ENCODE measurements at regions not wholly inside any gene's neighbourhood (a gene's known extent, or its start where the extent isn't known, plus 50 kb on each side); places are given as distances from the start of the nearest gene placed in this dataset.
"Not testable (repeated sequence)": the region's sequence is repeated elsewhere in the genome, so short reads cannot be mapped to it uniquely, and the experiment has no call there.

DNA sequence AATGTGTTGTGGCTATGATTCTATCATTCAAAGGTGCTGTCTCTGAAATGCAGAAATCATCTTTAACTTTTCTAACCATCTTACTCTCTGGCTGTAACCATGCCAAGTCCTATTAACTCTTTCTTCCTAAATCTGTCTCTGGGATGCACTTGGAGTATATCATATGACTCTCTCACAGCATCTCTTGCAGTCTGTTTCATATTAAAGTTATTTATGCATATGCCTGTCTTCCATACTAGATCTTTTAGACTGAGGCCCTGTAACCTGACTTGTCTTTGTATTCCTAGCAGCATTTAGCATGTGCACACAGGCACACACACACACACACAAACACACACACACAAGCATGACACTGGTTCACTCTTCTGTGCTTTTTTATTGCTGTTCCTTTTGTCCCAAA lies 320.6 kb downstream of the ETAA1 start:
- DNase-seq, result no peak

DNA sequence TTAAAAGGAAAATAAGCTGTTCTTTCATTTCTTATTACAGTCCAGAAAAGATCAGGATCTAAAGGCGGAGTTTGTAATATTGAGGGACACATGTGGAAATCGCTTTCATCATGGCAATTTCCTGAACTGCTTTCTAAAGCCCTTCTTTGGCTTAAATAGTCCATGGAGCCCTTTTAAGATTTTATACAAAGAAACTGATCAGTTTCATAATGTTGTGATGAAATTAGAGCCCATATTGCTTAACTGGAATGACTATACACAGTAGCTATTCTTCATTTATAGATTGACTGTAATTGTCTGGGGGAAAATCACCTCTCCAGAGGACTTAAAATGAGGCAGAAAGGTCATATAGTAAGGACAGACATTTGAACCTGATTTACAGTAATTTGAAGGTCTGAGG lies 322.2 kb downstream of the ETAA1 start:
- no peak for DNase-seq

DNA sequence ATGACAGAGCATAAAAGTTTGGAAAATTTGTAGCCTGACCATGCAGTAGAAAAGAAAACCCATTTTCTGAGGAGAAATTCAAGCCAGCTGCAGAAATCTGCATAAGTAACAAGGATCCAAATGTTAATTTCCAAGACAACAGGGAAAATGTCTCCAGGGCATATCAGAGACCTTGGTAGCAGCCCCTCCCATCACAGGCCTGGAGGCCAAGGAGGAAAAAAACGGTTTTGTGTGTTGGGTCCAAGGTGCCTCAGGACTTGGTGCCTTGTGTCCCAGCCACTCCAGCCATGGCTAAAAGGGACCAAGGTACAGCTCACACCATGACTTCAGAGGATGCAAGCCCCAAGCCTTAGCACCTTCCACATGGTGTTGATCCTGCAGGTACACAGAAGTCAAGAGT lies 324.4 kb downstream of the ETAA1 start:
- DNase-seq, result no peak

DNA sequence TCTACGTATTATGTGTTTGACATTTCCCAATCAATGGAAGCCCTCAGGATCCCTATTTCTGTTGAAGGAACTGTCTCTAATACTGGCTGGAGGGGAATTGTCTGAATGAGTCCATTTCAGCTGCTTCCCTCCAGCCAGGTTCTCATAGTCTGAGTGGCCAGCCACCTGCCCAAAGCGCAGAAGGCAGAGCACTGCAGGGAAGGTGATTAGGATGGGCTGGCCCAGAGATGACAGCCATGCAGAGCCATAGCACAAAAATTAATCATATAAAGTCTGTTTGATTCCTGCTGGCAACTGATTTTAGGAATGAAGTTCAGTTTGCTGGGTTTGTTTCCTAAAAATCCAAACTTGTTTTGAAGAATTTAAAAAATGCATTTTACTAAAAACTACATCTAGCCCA lies 327.1 kb downstream of the ETAA1 start:
- DNase-seq, result no peak

DNA sequence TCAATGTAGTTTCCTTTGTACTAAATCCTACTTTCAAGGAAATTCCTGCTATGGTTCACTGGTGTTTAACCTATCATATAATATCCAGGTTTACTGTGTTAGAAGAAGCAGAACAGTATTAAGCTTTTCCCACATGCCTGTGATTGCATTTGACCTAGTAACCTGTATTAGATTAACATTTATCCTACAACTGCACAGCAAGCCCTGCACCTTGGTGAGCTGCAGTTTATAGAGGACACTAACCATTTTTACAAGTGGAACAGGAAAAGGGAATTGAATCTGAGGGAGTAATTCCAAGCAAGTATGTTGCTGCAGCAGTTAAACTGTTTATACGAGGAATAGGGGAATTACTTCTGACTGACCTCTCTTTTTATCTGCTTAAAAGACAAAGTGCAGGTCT lies 328.6 kb downstream of the ETAA1 start:
- no peak for DNase-seq

DNA sequence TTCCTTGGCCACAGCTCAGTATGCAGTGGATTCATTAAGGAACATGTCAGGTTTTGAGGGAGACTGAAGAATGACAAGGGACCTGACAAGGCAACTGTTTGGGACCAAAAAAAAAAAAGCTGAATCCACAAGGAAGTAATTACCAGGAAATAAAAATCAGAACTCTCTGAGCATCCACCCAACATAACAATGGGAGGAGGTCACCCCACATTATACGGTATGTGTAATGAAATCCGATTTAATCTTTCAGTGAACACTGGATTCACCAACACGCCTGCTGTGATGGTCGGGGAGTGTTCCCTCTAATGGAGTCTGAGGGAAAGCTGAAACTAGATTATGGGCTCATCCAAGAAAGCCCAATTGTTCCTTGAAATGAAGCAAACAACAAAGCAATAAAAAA lies 329.3 kb downstream of the ETAA1 start:
- DNase-seq, result no peak

DNA sequence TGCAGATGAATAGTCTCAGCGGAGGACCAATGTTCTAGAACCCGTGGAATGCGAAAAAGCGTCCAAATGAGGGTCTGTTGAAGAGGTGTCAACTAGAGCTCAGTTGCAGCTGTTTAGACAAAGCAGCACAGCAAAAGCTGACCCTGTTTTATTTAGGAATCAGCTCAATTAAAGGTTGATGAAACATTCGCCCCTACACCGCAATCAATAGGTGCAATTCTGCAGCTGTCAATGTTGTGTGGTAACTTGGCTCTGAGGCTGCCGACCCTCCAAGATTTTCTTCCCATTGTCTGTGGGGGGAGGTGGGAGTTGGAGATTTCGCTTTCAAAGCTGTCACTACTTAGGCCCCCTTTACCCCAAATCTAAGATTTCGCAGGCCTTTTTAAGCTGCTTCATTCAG lies 330.0 kb downstream of the ETAA1 start:
- no peak for DNase-seq

DNA sequence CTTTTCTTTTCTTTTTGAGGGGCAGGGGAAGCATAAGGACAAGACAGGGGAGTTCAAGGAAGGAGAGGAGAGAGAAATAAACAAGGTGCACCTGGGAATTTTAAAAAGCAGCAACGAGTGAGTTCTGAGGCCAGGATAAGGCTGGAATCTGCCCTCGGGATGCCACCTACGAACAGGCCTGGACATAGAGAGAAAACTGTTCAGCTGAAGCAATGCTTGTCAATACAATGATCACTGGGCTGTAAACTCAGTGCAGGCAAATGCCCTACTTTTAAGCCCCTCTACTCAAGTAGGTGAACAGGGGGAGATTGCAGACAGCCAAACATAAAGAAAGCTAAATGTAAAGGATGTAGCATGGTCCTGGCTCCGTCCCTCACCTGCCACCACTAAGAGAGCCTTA lies 330.5 kb downstream of the ETAA1 start:
- no peak for DNase-seq

DNA sequence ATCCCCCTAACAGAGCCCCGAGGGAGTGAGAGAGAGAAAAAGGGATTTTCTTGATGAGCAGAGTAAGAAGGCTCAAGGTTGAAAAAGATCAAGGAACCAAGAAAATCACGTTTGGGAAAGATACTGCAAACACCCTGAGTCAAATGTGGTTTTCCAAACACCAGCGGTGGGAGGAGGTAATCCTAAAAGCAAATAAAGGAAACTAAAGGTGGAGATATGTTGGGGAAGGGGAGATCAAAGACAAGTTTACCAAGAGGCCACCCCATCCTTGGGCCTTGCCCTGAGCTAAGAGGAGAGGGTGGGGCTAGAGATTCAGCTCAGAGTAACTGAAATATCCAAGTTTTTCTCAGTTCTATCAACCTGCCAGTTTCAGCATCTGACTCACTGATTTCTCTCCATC lies 332.3 kb downstream of the ETAA1 start:
- no peak for DNase-seq

DNA sequence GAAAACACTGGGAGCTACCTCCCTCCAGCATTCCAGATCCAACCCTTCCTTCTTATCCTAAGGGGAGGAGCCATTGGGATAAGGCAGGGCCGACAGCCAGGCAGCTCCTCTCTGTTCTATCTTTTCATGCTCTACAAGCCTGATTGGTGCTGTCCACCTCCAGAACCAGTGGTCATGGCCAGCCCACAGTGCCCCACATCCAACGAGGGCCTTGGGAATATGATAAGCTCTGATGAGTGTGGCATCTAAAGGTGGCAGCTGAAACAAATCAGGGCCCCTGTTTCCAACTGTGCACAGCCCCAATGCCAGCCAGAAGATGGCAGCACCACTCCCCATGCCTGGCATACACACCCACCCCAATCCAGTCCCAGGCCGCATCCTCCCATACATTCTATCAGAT lies 329.3 kb downstream of the C1D start:
- DNase-seq, result no peak

DNA sequence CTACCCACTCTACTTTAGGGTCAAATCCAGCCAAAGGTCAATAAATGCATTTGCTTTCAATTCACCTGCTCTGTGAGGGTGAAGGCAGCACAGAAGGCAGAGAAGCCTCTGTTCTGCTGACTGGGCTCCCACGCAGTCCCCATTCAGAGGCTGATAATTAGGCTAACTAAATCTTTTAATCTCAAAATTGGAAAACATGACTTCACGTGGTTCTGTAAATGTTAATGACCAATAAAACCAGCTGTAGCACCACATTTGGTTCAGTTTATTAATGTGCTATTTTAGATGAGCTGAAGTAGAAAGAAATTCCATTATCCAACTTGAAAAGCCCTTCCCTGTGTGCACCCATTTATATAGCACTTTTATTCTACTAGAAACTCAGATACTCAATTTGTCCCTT lies 310.6 kb downstream of the C1D start:
- no peak for DNase-seq

DNA sequence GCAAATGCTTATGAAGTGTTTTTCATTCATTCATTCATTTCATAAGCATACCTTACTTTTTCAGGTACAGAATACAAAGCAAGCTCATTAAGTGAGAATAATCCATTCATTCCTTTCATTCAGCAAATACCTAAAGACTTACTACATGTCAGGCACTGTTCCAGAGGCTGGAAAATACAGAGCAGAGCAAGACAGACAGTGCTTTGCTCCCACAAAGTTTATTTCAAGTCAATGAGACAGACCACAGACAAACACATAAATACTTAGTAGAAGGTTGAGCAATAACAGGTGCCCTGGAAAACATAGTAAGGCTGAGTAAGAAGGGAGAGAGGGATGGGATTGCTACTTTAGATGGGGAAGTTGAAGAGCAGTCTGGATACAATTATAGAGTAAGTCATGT lies 309.8 kb downstream of the C1D start:
- no peak for DNase-seq

DNA sequence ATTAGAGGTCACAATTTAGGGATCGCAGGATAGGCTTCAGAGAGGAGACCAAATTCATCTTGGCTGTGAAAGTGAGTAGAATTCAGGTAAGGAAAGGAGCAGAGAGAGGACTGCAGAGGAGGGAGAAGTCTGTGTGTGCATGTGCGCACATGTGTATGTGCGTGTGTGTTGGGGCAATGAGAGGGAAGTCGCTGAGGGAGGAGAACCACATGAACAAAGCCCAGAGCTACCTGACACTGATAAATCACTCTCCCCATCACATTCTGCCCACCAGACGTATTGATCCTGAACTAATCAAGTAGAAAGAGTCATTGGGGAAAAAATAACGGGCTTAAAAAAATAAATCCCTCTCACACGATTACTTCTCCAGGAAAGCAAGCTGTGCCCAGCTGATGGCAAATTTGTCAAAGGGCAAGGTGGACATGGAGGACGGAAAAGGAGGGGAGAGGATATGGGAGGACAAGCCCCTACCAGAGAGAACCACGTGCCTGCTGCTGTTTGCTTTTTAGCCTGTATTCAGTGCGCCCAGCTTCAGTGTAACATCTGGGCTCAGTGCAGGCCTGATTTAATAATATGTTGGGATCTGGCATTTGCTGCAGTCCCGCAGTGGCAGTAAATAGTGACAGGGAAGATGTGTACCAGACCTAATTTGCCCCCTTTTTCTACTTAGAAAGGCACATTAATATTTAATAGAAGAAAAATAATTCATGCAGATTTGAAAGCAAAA lies 307.5 kb downstream of the C1D start:
- DNase-seq, result no peak

DNA sequence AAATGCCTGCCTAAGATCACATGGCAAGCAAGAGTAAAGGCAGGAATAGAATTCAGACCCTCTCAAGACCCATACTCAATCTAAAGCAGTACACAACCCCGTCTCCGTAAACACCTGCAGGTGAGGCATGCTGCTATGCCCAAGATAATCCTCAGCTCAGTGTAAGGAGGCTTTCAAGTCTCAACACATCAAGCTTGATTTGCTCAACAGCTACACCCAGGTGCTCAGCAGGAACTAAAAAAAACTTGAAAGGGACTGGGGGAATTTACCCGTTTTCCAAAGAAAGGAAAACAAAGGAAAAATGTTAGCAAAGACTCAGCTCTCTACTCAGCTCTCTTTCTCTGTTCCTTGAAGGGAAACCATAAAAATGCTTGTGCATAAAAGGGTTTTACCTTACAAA lies 301.8 kb downstream of the C1D start:
- DNase-seq, result no peak

DNA sequence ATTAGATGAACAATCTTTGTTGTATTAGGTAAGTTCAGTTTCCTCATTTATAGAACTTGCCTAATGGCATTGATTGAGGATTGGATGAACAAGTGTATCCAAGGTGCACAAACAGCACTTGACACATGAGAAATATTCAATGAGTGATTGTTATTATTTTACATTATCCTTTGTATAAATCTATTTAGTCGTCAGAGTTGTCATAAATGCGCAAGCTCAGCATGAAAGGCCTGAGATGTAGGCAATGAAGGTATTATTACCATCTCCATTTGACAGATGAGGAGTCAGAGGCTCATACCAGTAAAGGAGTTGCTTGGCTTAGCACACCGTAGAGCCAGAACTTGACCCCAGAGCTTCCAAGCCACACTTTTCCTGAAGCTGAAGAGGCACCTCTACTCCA lies 291.4 kb downstream of the C1D start:
- DNase-seq, result no peak

DNA sequence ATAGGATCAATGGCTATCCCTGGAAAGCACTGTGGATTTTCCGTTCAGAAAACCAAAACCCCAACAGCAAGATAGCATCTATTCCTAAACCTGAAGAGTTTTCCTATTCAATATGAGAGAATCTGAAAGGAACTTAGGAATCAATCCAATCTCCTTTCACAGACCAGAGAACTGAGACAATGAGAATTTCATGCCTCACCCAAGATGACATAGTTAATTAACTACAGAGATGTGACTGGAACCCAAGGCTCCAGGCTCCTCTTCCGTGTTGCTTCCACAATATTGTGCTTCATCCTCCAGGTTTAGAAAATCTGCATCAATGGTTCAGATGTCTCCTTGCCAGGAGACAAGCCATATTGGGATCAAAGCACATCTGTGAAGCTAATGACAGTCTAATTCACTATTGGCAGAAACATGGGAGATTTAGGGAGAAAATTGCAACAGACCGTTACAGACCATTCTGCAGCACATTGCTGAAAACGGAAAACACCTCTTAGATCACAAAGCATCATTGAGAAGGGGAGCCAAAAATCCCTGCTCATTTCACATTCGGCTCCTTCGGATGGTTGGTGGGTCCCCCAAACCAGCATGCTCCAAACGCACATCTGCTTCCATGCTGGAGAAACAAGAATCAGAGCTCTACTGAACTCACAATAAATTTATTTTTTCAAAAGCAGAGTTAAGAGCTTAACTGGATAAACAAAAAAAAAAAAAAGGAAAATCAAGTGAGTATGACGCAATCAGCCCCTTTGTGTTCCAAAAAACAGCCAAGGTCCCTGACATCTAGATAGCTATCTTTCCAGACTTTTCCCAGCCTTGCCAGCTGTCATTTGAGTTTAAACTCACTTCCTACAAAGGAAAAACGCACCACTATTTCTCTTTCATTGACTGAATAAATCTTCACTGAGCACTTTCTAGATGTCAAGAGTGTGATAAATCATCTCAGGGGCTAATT lies 290.3 kb downstream of the C1D start:
- no peak for DNase-seq

DNA sequence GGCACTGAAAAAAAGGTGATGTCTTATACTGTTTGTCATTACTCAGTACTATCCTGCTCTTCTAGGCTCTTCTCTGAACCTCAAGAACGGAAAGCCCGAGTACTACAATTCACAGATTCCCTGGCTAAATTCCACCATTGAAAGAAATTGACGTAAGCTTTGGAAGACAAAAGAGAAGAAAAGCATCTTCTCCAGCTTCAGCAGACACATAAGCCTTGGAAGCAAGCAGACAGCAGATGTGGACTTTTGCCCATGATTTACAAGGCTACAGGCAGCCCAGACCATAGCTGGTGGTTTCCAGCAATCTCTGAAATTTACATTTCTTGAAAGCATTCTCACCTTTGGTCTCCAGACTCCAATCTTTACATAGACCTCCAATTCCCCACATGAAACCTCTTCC lies 289.0 kb downstream of the C1D start:
- DNase-seq, result no peak

DNA sequence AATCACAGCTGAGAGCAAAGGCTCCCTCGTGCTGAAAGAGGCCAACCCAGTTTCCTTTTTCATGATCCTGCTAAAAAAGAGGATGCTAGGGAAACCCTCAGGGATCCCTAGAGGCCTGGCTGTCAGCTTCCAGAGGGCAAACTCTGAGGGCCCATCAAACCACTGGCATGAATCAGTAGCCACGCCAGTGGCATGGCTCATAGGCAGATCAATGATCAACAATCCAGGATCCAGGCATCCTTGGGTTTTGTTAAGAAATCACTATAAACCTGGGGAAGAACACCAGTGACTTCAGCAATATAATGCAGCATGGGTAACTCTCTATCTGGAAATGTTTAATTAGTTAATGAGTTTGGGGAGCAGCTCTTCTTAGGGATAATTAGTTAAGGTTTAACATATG lies 286.5 kb downstream of the C1D start:
- no peak for DNase-seq

DNA sequence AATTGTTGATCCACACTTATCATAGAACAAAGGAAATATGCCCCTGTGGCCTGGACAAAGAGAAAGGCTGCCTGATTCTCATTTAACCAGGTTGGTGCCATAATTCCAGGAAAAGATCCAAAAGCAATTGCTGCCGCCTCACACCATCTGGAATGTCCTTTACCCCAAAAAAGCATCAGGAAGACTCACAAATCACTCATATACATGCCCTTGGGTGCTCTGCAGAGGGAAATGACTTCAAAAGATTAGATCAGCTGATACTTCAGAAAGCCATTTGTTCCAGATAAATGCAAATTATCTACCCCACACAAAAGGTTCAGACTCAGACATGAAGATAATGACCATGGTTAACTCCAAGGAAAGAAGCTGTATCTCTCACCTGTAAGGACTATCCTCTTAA lies 285.8 kb downstream of the C1D start:
- no peak for DNase-seq

DNA sequence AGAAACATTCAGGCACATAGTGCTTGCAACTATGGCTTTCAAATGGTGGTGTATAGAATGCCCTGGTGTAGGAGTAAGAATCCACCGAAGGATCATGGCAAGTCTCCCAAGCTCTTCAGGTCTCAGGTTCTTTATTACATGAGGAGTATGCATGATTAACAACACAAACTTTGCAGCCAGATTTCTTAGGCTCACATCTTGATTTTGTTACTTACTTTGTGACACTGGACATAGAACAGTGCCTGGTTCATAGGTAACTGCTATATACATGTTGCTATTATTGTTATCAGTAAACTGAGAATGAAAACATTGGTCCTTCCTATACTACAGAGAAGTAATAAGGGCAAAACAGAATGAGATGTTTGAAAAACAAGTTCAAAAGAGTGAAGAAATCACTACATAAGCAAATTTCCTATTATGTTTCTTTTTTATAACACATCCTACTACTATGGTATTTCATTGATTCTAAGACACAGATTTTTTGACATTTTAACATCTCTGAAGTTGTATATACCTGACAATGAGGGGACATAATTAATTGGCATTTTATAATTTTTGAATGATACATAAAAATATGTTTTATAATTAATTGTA lies 284.9 kb downstream of the C1D start:
- no peak for DNase-seq

DNA sequence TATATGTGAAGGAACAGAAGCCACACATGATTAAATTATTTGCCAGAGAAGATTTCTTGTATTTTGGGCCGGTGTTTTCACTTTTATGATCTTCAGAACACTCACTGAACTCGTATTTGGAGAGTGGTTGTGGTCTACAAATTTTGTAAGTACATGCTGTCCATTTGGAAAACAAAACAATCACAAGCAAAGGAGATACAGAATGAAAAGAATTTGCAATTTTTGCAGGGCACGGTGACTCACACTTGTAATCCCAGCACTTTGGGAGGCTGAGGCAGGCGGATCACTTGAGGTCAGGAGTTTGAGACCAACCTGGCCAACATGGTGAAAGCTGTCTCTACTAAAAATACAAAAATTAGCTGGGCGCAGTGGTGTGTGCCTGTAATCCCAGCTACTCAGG lies 282.0 kb downstream of the C1D start:
- not testable (repeated sequence) for DNase-seq

DNA sequence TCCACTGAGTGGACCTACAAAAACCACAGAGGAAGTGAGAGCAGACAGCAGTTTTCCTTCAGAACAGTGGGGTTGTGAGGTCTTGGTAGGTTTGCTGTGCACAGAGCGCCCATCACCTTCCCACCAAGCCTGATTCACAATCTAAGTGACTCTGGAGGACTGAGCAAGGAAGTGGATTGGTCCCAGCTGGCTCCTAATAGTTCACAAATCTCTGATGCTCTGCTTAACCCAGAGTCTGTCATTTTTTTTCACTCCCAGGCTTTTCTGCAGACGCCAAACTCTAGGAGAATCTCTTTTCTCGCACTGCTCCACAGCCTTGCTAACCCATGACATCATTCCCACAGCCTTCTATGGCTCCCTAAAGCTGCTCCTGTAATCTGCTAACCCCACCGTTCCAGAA lies 280.4 kb downstream of the C1D start:
- DNase-seq, result no peak

DNA sequence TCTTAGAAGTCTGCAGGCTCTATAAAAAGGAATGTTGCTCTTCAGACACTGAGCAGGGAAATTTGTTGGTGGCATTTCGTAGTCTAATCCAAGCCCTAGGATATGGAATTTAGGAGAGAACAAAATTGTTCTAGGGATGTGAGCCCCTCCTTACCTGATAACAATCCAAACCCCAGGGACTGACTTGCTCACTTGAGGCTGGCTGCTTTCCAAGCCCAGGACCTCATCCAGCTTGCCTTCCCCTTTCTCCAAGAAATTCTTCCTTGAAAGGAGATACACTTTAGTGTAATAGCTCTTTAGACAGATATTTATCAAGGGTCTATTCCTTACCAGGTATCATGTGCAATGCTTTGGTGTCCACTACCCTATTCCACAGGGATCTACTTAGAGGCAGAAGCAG lies 279.8 kb downstream of the C1D start:
- no peak for DNase-seq

DNA sequence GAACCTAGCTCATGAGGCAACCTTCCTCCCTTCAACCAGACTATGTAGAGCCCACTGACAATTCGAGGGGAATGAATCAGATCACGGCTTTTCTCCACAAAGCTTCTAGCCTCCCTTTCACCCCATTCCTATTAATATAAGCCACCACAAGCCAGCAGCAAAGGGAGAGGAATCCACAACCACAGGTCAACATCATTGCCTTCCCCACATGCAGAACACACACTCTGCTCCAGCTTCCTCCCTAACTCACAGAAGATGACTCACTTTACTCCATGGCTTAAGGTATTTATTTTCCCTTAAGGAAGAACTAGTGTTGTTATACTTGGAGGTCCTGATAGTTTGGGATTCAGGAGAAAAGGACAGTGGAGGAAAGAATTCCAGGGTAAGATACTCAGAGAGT lies 272.2 kb downstream of the C1D start:
- DNase-seq, result no peak

Measured in stimulated activated naive CD4-positive, alpha-beta T cell (primary cell).